Neural crest cell (in vitro differentiated cells): ENCODE measurements at regions not wholly inside any gene's neighbourhood (a gene's known extent, or its start where the extent isn't known, plus 50 kb on each side); places are given as distances from the start of the nearest gene placed in this dataset.

Source experiments
- DNase-seq: peaks from one replicate; pipeline ENCODE4 v3.0.0; 2021; ENCODE audit warnings: low read depth, mixed read lengths, low spot score
- H3K27ac Mint-ChIP-seq: one replicate; pipeline ENCODE4 v1.8.0; 2021; ENCODE audit warnings: mild to moderate bottlenecking, mixed read lengths; ENCODE audit not compliant: unreplicated experiment
- H3K27me3 Mint-ChIP-seq: 2 replicates; pipeline ENCODE4 v1.8.0; 2021; ENCODE audit warnings: low read depth, mild to moderate bottlenecking, mixed read lengths
- H3K36me3 Mint-ChIP-seq: 2 replicates; pipeline ENCODE4 v1.8.0; 2021; ENCODE audit warnings: low read depth, mild to moderate bottlenecking, mixed read lengths
- H3K4me1 Mint-ChIP-seq: 2 replicates; pipeline ENCODE4 v1.8.0; 2021; ENCODE audit warnings: mixed read lengths
- H3K4me3 Mint-ChIP-seq: one replicate; pipeline ENCODE4 v1.8.0; 2021; ENCODE audit warnings: mild to moderate bottlenecking, mixed read lengths
- H3K9me3 Mint-ChIP-seq: 2 replicates; pipeline ENCODE4 v1.8.0; 2021; ENCODE audit warnings: mixed read lengths
- TF ChIP-seq, protein P1 (sequence below): fragments of 200-600 bp; sonication (generic); conservative IDR thresholded peaks from 2 replicates; pipeline ENCODE4 v1.5.0; 2021; ENCODE audit warnings: antibody characterized with exemption, mild to moderate bottlenecking

DNA sequence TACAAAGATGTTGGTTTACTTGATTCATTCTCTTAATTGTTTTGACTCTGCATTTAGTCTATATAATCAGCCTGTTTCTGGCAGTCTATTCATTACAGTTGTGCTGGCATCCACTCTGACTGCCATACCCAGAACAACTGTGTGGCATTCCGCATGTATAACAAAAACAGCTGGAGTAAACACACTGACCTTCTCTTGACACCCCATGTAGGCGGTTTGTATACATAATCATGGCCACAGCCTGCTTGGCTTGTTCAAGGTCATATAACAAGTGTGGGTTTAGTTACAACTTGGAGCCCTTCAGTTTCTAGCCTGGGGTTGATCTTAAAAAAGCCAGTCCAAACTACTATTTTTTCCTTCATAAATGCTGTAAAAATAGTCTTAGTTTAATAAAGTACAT lies 70.9 kb downstream of the MBL2 start:
- H3K4me3 Mint-ChIP-seq = no peak overlapping the region
- H3K27ac Mint-ChIP-seq = no peak overlapping the region
- no peaks in the 10 kb centered on the region for H3K9me3 Mint-ChIP-seq
- no peaks in the 10 kb centered on the region for H3K36me3 Mint-ChIP-seq
- TF ChIP-seq, protein P1, sequence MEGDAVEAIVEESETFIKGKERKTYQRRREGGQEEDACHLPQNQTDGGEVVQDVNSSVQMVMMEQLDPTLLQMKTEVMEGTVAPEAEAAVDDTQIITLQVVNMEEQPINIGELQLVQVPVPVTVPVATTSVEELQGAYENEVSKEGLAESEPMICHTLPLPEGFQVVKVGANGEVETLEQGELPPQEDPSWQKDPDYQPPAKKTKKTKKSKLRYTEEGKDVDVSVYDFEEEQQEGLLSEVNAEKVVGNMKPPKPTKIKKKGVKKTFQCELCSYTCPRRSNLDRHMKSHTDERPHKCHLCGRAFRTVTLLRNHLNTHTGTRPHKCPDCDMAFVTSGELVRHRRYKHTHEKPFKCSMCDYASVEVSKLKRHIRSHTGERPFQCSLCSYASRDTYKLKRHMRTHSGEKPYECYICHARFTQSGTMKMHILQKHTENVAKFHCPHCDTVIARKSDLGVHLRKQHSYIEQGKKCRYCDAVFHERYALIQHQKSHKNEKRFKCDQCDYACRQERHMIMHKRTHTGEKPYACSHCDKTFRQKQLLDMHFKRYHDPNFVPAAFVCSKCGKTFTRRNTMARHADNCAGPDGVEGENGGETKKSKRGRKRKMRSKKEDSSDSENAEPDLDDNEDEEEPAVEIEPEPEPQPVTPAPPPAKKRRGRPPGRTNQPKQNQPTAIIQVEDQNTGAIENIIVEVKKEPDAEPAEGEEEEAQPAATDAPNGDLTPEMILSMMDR = no peak
- H3K27me3 Mint-ChIP-seq = peaks cover 2% of the 10 kb centered on the region
- no peaks in the 10 kb centered on the region for H3K4me1 Mint-ChIP-seq
- no peak for DNase-seq

GRCh38 chr10:52703451-52703850 lies 69.1 kb downstream of the MBL2 start:
- Mint-ChIP-seq H3K27ac (no peak overlapping the region), H3K36me3 (no peaks in the 10 kb centered on the region), H3K9me3 (no peaks in the 10 kb centered on the region), H3K4me1 (no peaks in the 10 kb centered on the region), H3K27me3 (no peaks in the 10 kb centered on the region), H3K4me3 (no peak overlapping the region)
- TF ChIP-seq, protein P1 = no peak
- DNase-seq = no peak

DNA sequence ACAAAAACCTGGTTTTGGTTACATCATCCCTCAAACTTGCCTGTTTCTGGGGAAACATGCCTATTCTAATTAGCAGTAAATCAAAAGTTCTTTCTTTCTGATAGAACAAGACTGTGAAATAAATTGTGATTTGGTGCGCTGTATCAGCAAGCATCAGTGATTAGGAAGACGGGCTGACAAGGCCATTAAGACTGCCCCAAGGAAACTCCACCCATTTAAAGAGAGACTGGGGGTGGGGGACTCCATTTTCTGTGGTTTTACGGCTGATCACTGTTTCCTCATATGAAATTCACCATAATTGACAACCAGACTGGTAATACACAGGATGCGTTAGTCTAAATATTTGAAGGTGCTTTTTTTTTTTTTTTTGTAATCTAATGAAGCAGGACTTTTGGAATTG lies 68.7 kb downstream of the MBL2 start:
- H3K27me3 Mint-ChIP-seq = no peaks in the 10 kb centered on the region
- no peaks in the 10 kb centered on the region for H3K36me3 Mint-ChIP-seq
- H3K27ac Mint-ChIP-seq = no peak overlapping the region
- TF ChIP-seq, protein P1 = no peak
- no peaks in the 10 kb centered on the region for H3K9me3 Mint-ChIP-seq
- H3K4me3 Mint-ChIP-seq = no peak overlapping the region
- H3K4me1 Mint-ChIP-seq = no peaks in the 10 kb centered on the region
- no peak for DNase-seq

- peaks cover 3% of the 10 kb centered on the region for H3K9me3 Mint-ChIP-seq
- DNase-seq = no peak
- H3K36me3 Mint-ChIP-seq = no peaks in the 10 kb centered on the region
- no peaks in the 10 kb centered on the region for H3K4me1 Mint-ChIP-seq
- no peak overlapping the region for H3K27ac Mint-ChIP-seq
- H3K4me3 Mint-ChIP-seq = no peak overlapping the region
- TF ChIP-seq, protein P1 = no peak
- H3K27me3 Mint-ChIP-seq = no peaks in the 10 kb centered on the region
These were observed 66.1 kb downstream of the MBL2 start for GRCh38 chr10:52706332-52707070.
